ENCODE measurements at regions not wholly inside any gene's neighbourhood (a gene's known extent, or its start where the extent isn't known, plus 50 kb on each side); places are given as distances from the start of the nearest gene placed in this dataset.

DNA sequence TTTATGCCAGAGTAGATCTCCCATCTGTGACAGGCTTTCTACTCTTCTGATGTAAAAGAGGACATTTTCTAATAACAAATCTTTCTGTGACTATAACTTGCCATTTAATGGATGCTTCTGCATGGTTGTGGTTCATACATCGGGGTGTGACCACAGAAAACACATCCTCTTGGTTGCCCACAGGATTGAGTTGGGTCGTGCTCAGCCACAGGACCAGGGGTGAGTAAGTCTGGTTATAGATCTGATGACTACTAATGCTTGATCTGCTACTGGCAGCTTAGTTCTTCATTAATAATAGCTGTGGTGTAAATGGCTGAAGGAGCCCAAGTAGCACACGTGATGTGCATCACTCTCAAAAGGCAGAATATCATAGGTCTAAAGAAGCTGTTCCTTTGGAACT lies 328.2 kb downstream of the RWDD3 start:
- DNase-seq = no peak
- no peaks in the 10 kb centered on the region for H3K27me3 ChIP-seq
- intact Hi-C loops (cut with DNase I) = no loop called here
- H3K27ac ChIP-seq = no peak overlapping the region
- no peaks in the 10 kb centered on the region for H3K9me3 ChIP-seq
- H3K4me1 ChIP-seq = no peaks in the 10 kb centered on the region
- 80 to 88% methylated on average over 3 of the region's 3 CpGs for WGBS, 2 donors
- TF ChIP-seq, protein P1, sequence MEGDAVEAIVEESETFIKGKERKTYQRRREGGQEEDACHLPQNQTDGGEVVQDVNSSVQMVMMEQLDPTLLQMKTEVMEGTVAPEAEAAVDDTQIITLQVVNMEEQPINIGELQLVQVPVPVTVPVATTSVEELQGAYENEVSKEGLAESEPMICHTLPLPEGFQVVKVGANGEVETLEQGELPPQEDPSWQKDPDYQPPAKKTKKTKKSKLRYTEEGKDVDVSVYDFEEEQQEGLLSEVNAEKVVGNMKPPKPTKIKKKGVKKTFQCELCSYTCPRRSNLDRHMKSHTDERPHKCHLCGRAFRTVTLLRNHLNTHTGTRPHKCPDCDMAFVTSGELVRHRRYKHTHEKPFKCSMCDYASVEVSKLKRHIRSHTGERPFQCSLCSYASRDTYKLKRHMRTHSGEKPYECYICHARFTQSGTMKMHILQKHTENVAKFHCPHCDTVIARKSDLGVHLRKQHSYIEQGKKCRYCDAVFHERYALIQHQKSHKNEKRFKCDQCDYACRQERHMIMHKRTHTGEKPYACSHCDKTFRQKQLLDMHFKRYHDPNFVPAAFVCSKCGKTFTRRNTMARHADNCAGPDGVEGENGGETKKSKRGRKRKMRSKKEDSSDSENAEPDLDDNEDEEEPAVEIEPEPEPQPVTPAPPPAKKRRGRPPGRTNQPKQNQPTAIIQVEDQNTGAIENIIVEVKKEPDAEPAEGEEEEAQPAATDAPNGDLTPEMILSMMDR (IDR thresholded peaks at IDR 0.05) = no peak
- TF ChIP-seq POLR2A (IDR thresholded peaks at IDR 0.05) = no peak
- H3K4me3 ChIP-seq (replicated peaks in 1 of 3) = no peak overlapping the region
- H3K36me3 ChIP-seq = no peaks in the 10 kb centered on the region

DNA sequence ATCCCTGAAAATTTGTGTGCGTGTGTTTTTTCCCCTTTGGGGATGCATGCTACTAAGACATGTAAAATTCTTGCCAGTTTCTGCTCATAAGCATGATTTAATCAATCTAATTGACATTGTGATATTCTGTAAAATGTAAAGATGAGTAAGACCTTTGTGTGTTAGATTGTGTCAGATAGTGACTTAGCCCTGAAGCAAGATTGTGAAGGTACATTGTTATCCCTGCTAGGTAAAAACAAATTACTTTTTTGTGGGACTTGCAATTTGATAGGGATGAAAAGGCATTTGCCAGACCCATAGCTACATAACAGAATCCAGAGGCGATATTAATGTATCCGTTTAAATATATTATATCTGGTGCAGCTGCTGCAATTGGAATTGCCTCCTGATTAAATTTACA lies 338.0 kb downstream of the RWDD3 start:
- Histone ChIP-seq H3K36me3 (no peaks in the 10 kb centered on the region), H3K9me3 (no peaks in the 10 kb centered on the region), H3K27ac (no peak overlapping the region), H3K4me1 (no peaks in the 10 kb centered on the region), H3K4me3 (replicated peaks in 1 of 3) (no peak overlapping the region), H3K27me3 (no peaks in the 10 kb centered on the region)
- intact Hi-C loops (cut with DNase I) = no loop called here
- TF ChIP-seq POLR2A (IDR thresholded peaks at IDR 0.05) = no peak
- TF ChIP-seq, protein P1 (IDR thresholded peaks at IDR 0.05) = no peak
- no peak for DNase-seq
- 84 to 88% methylated on average over 3 of the region's 3 CpGs for WGBS, 2 donors

DNA sequence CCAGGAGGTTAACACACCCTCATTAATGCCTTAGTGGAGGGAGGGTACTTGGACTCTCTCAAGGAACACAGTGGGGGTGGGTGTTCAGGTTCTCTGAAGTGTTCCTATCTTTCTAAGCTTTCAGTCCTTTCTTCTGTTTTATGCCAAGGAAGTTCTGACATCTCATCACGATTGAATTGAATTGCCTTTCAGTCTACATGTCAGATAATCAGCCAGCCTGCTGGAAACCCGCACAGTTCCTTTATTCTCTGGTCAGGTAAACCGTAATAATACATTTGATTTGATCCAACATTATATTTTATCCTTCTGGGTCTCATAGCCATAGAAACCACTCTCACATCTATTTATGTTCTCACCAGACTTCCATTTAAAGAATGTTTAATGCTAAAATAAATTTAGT lies 339.0 kb downstream of the RWDD3 start:
- no peak overlapping the region for H3K27ac ChIP-seq
- no peak overlapping the region for H3K4me3 ChIP-seq (replicated peaks in 1 of 3)
- H3K36me3 ChIP-seq = no peaks in the 10 kb centered on the region
- H3K4me1 ChIP-seq = no peaks in the 10 kb centered on the region
- TF ChIP-seq POLR2A (IDR thresholded peaks at IDR 0.05) = no peak
- H3K27me3 ChIP-seq = no peaks in the 10 kb centered on the region
- H3K9me3 ChIP-seq = no peaks in the 10 kb centered on the region
- 81 to 85% methylated on average over 3 of the region's 3 CpGs for WGBS, 2 donors
- no peak for DNase-seq
- intact Hi-C loops (cut with DNase I) = no loop called here

DNA sequence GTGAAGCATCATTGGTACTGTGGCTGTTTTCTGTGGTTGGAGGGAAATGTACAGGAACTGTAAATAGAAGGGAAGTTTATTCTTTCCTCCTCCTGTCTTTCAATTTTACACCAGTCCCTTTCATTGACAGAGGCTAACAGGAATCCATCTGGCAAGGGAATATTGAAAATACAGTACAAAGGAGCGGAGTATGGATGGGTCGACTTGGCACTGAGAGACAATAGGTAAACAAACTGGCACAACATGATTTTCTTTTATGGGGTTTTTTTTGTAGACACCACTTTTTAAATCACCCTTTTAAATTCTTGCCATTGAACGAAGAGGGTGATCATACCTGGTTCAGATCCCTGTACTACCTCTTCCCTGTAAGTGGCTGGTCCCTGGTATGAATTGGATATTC lies 341.3 kb downstream of the RWDD3 start:
- 90 to 93% methylated on average over 3 of the region's 3 CpGs for WGBS, 2 donors
- H3K4me3 ChIP-seq (replicated peaks in 1 of 3) = no peak overlapping the region

DNA sequence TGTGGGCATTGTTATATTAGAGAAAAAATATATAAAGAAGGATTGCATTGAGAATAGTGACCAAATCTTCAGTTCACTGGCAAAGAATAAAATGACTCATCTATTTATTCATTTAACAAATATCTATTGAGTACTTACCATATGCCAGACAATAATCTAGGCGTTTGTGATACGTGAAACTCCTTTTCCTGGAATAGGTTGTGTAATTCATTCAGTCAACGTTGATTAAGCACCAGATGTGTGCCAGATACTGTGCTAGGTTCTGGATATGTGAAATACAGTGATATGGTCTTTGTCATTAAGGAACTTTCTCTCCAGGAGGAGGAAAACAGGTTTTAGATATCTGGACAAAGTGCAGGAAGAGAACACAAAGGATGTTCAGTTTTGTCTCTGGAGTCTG lies 344.5 kb downstream of the RWDD3 start:
- H3K27me3 ChIP-seq = no peaks in the 10 kb centered on the region
- no peak for TF ChIP-seq POLR2A (IDR thresholded peaks at IDR 0.05)
- TF ChIP-seq, protein P1 (IDR thresholded peaks at IDR 0.05) = no peak
- H3K9me3 ChIP-seq = no peaks in the 10 kb centered on the region
- intact Hi-C loops (cut with DNase I) = no loop called here
- no peak overlapping the region for H3K27ac ChIP-seq
- no peak overlapping the region for H3K4me3 ChIP-seq (replicated peaks in 1 of 3)
- no peaks in the 10 kb centered on the region for H3K36me3 ChIP-seq
- no peaks in the 10 kb centered on the region for H3K4me1 ChIP-seq
- WGBS, 2 donors = 63 to 67% methylated on average over 3 of the region's 3 CpGs
- no peak for DNase-seq

More for the DNA sequence above, 341.3 kb downstream of the RWDD3 start:
- DNase-seq = no peak
- H3K27ac ChIP-seq = no peak overlapping the region
- no peaks in the 10 kb centered on the region for H3K27me3 ChIP-seq
- H3K4me1 ChIP-seq = no peaks in the 10 kb centered on the region
- no peaks in the 10 kb centered on the region for H3K36me3 ChIP-seq
- intact Hi-C loops (cut with DNase I) = no loop called here
- no peaks in the 10 kb centered on the region for H3K9me3 ChIP-seq
- TF ChIP-seq, protein P1 (IDR thresholded peaks at IDR 0.05) = no peak
- no peak for TF ChIP-seq POLR2A (IDR thresholded peaks at IDR 0.05)

DNA sequence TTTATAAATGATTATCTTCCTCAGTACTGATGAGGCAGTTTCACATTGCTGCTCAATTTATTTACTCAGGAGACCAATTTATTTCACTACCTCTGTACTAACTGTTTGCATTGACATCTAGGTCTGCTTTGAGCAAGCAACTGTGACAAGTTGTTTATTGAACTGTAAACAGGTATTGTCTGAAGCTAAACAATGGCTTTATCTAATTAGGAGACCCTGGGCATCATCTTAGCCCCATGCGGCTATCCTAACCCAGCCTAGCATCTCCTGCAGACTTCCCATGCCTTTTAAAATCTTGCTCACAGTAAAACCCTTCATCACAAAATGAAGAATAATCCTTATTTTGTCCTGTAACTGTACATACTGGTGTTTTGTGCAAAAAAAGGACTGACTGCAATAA lies 348.2 kb downstream of the RWDD3 start:
- Histone ChIP-seq H3K4me1 (no peaks in the 10 kb centered on the region), H3K9me3 (no peaks in the 10 kb centered on the region), H3K27me3 (no peaks in the 10 kb centered on the region), H3K4me3 (replicated peaks in 1 of 3) (no peak overlapping the region), H3K27ac (no peak overlapping the region), H3K36me3 (no peaks in the 10 kb centered on the region)
- 70 to 80% methylated on average over 1 of the region's 1 CpG for WGBS, 2 donors
- DNase-seq = no peak
- TF ChIP-seq, protein P1 (IDR thresholded peaks at IDR 0.05) = no peak
- TF ChIP-seq POLR2A (IDR thresholded peaks at IDR 0.05) = no peak
- intact Hi-C loops (cut with DNase I) = no loop called here

Data from thyroid gland (tissue), 4 donors.